RWPE2 (cell line): ENCODE measurements at regions not wholly inside any gene's neighbourhood (a gene's known extent, or its start where the extent isn't known, plus 50 kb on each side); places are given as distances from the start of the nearest gene placed in this dataset.

Source experiments
- ATAC-seq: fragments of 200-7000 bp; cut with Tn5 transposase; 3 replicates; pipeline ENCODE4 v1.9.1; 2021; ENCODE audit warnings: low read depth
- DNase-seq: peaks from one replicate; pipeline ENCODE4 v3.0.0-alpha.2; 2020; ENCODE audit warnings: low spot score
- H3K27ac ChIP-seq: fragments of 450-650 bp; 2 replicates; pipeline ENCODE4 v1.5.1; 2017; ENCODE audit warnings: mild to moderate bottlenecking; ENCODE audit not compliant: poor library complexity, severe bottlenecking
- H3K27me3 ChIP-seq: fragments of 250-450 bp; sonication (Bioruptor Pico); 2 replicates; pipeline ENCODE4 v1.5.1; 2021; ENCODE audit warnings: mild to moderate bottlenecking, moderate library complexity; ENCODE audit not compliant: insufficient read depth, poor library complexity, severe bottlenecking
- H3K36me3 ChIP-seq: fragments of 250-450 bp; sonication (Bioruptor Pico); 2 replicates; pipeline ENCODE4 v1.5.1; 2020; ENCODE audit warnings: low read depth, mild to moderate bottlenecking, moderate library complexity
- H3K4me1 ChIP-seq: fragments of 250-450 bp; sonication (Bioruptor Pico); 2 replicates; pipeline ENCODE4 v1.5.1; 2021; ENCODE audit warnings: mild to moderate bottlenecking, moderate library complexity; ENCODE audit not compliant: insufficient read depth, poor library complexity, severe bottlenecking
- H3K4me3 ChIP-seq: fragments of 250-450 bp; sonication (Bioruptor Pico); 2 replicates; pipeline ENCODE4 v1.5.1; 2021; ENCODE audit warnings: mild to moderate bottlenecking, moderate library complexity; ENCODE audit not compliant: severe bottlenecking
- H3K9me3 ChIP-seq: fragments of 250-450 bp; sonication (Bioruptor Pico); 2 replicates; pipeline ENCODE4 v1.5.1; 2021; ENCODE audit warnings: mild to moderate bottlenecking, moderate library complexity; ENCODE audit not compliant: severe bottlenecking
- TF ChIP-seq, protein P1 (sequence below): fragments of 450-650 bp; IDR thresholded peaks from one replicate; pipeline ENCODE4 v1.5.1; 2017; ENCODE audit warnings: mild to moderate bottlenecking, moderate library complexity; ENCODE audit not compliant: poor library complexity, severe bottlenecking

DNA sequence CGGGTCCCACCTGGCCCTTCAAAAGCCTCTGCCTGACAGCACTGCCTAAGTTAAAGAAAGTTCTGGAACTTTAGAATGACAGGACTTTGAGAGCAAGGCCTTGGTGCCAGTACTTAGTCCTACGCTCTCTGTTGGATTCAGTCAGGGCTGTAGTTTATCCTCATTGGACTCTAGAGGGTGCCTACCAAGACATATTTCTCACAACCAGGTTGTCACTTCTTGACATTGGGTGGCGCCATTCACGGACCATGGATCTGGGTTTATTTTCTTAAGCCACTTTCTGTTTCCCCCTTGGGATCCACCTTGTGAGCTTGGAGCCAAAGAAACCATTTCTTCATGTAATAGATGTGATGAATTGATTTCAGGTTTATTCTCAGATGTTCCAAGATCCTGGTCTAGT, 787.0 kb upstream of the TBX3 start:
- no peaks in the 10 kb centered on the region for H3K27me3 ChIP-seq
- DNase-seq (no peak), ATAC-seq (no peak)
- H3K4me1 ChIP-seq = no peaks in the 10 kb centered on the region
- no peaks in the 10 kb centered on the region for H3K36me3 ChIP-seq
- H3K4me3 ChIP-seq = no peak overlapping the region
- H3K9me3 ChIP-seq = no peaks in the 10 kb centered on the region
- TF ChIP-seq, protein P1, sequence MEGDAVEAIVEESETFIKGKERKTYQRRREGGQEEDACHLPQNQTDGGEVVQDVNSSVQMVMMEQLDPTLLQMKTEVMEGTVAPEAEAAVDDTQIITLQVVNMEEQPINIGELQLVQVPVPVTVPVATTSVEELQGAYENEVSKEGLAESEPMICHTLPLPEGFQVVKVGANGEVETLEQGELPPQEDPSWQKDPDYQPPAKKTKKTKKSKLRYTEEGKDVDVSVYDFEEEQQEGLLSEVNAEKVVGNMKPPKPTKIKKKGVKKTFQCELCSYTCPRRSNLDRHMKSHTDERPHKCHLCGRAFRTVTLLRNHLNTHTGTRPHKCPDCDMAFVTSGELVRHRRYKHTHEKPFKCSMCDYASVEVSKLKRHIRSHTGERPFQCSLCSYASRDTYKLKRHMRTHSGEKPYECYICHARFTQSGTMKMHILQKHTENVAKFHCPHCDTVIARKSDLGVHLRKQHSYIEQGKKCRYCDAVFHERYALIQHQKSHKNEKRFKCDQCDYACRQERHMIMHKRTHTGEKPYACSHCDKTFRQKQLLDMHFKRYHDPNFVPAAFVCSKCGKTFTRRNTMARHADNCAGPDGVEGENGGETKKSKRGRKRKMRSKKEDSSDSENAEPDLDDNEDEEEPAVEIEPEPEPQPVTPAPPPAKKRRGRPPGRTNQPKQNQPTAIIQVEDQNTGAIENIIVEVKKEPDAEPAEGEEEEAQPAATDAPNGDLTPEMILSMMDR = no peak
- no peak overlapping the region for H3K27ac ChIP-seq

- no peaks in the 10 kb centered on the region for H3K9me3 ChIP-seq
- DNase-seq (no peak), ATAC-seq (no peak)
- H3K27ac ChIP-seq = no peak overlapping the region
- no peak overlapping the region for H3K4me3 ChIP-seq
- no peaks in the 10 kb centered on the region for H3K27me3 ChIP-seq
- H3K36me3 ChIP-seq = no peaks in the 10 kb centered on the region
- H3K4me1 ChIP-seq = no peaks in the 10 kb centered on the region
- TF ChIP-seq, protein P1 = no peak
Measured at GRCh38 chr12:115470526-115470925, 786.6 kb upstream of the TBX3 start.

DNA sequence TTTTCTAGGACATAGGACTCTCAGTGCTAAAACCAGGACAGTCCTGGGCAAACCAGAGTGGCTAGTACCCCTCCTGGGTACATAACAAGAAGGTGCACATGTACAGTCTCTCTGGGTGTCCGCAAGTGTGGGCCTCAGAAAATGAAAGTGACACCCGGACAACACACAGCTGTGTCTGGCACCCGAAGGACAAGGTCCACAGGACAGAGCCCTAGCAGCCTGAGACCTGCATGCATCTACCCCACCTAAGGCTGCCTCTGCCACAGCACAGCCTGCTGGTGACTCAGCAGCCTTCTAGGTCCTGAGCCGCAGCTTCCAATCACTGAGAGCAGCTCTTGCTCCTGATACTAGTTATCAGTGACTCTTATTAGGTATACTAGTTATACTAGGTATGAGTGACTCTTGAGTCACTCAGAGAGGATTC, 784.1 kb upstream of the TBX3 start:
- H3K4me3 ChIP-seq = no peak overlapping the region
- H3K36me3 ChIP-seq = no peaks in the 10 kb centered on the region
- no peak overlapping the region for H3K27ac ChIP-seq
- TF ChIP-seq, protein P1 = no peak
- H3K9me3 ChIP-seq = no peaks in the 10 kb centered on the region
- H3K4me1 ChIP-seq = no peaks in the 10 kb centered on the region
- DNase-seq (no peak), ATAC-seq (peak; percentile 53; the same call in 2 of the 3 replicates)
- no peaks in the 10 kb centered on the region for H3K27me3 ChIP-seq

DNA sequence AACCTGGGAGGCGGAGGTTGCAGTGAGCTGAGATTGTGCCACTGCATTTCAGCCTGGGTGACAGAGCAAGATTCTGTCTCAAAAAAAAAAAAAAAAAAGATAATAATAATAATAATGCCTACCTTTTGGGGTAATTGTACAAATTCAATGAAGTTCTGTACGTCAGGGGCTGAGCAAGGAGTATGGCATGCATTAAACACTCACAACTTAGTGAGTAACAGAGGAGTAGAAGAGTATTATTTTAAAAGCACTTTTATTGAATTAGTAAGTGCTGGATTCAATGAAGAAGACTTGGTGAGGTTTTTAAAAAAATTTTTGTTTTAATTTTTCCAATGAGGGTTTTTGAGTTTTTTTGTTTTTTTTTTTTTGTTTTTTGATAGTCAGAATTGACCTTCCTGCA, 783.6 kb upstream of the TBX3 start:
- ATAC-seq (no peak), DNase-seq (no peak)
- Histone ChIP-seq H3K36me3 (no peaks in the 10 kb centered on the region), H3K27ac (no peak overlapping the region), H3K27me3 (no peaks in the 10 kb centered on the region), H3K4me1 (no peaks in the 10 kb centered on the region), H3K9me3 (no peaks in the 10 kb centered on the region), H3K4me3 (no peak overlapping the region)
- TF ChIP-seq, protein P1 = no peak

- TF ChIP-seq, protein P1 = no peak
- Histone ChIP-seq H3K27ac (no peak overlapping the region), H3K27me3 (no peaks in the 10 kb centered on the region)
Measured at GRCh38 chr12:115466076-115466475, 782.1 kb upstream of the TBX3 start.

More at GRCh38 chr12:115466076-115466475, 782.1 kb upstream of the TBX3 start:
- H3K9me3 ChIP-seq = peaks cover 6% of the 10 kb centered on the region
- no peak overlapping the region for H3K4me3 ChIP-seq
- H3K36me3 ChIP-seq = no peaks in the 10 kb centered on the region
- DNase-seq (no peak), ATAC-seq (no peak)
- H3K4me1 ChIP-seq = no peaks in the 10 kb centered on the region
